Neural cell (in vitro differentiated cells): ENCODE measurements at regions not wholly inside any gene's neighbourhood (a gene's known extent, or its start where the extent isn't known, plus 50 kb on each side); places are given as distances from the start of the nearest gene placed in this dataset.

Source experiments
- H2AFZ ChIP-seq: fragments of 200-600, 300-800 bp; sonication (generic), shearing (Covaris generic); 2 replicates; pipeline ENCODE4 v1.6.0; 2014; ENCODE audit warnings: low read depth, mild to moderate bottlenecking, antibody characterized with exemption, low read length, moderate library complexity
- H3F3A ChIP-seq: fragments of 200-600 bp; shearing (Covaris generic); 2 replicates; pipeline ENCODE4 v1.6.1; 2016; ENCODE audit warnings: mild to moderate bottlenecking, moderate library complexity, mixed read lengths, antibody characterized with exemption, low read length; ENCODE audit not compliant: insufficient read depth, poor library complexity, severe bottlenecking
- H3K27ac ChIP-seq: fragments of 200-600, 300-800 bp; sonication (generic), shearing (Covaris generic); 2 replicates; pipeline ENCODE4 v1.5.1; 2014; ENCODE audit warnings: mild to moderate bottlenecking, low read length, moderate library complexity
- H3K27me3 ChIP-seq: fragments of 300-800, 200-600 bp; sonication (generic), shearing (Covaris generic); 2 replicates; pipeline ENCODE4 v1.6.0; 2014; ENCODE audit warnings: mild to moderate bottlenecking, low read depth, low read length, moderate library complexity; ENCODE audit not compliant: insufficient read depth
- H3K36me3 ChIP-seq: fragments of 300-800, 200-600 bp; sonication (generic), shearing (Covaris generic); 2 replicates; pipeline ENCODE4 v1.5.1; 2014; ENCODE audit warnings: mild to moderate bottlenecking, antibody characterized with exemption, low read length, moderate library complexity; ENCODE audit not compliant: insufficient read depth
- H3K4me2 ChIP-seq: fragments of 300-800, 200-600 bp; sonication (generic), shearing (Covaris generic); 2 replicates; pipeline ENCODE4 v1.6.0; 2014; ENCODE audit warnings: mild to moderate bottlenecking, low read length
- H3K4me3 ChIP-seq: fragments of 300-800, 200-600 bp; sonication (generic), shearing (Covaris generic); 2 replicates; pipeline ENCODE4 v1.5.1; 2014; ENCODE audit warnings: mild to moderate bottlenecking, low read length, moderate library complexity
- H3K79me2 ChIP-seq: fragments of 200-600 bp; shearing (Covaris generic); replicated peaks from 2 replicates; pipeline ENCODE4 v1.6.0; 2014; ENCODE audit warnings: mild to moderate bottlenecking, low read length, moderate library complexity; ENCODE audit not compliant: insufficient read depth
- H3K9ac ChIP-seq: fragments of 300-800, 200-600 bp; sonication (generic), shearing (Covaris generic); 2 replicates; pipeline ENCODE4 v1.6.1; 2016; ENCODE audit warnings: mild to moderate bottlenecking, low read length, mixed read lengths
- H3K9me2 ChIP-seq: fragments of 200-600 bp; shearing (Covaris generic); 2 replicates; pipeline ENCODE4 v1.6.1; 2016; ENCODE audit warnings: mild to moderate bottlenecking, low read length, mixed read lengths; ENCODE audit not compliant: insufficient read depth
- H3K9me3 ChIP-seq: fragments of 200-600, 300-800 bp; sonication (generic), shearing (Covaris generic); 2 replicates; pipeline ENCODE4 v1.6.1; 2016; ENCODE audit warnings: mild to moderate bottlenecking, mixed run types, low read length, moderate library complexity, mixed read lengths
- H4K20me1 ChIP-seq: fragments of 200-600 bp; shearing (Covaris generic); 2 replicates; pipeline ENCODE4 v1.6.1; 2016; ENCODE audit warnings: mild to moderate bottlenecking, mixed run types; ENCODE audit not compliant: insufficient read depth
- EP300 ChIP-seq: fragments of 450-650 bp; conservative IDR thresholded peaks from 2 replicates; pipeline ENCODE4 v1.6.1; 2014; ENCODE audit warnings: antibody characterized with exemption, mild to moderate bottlenecking, moderate library complexity; ENCODE audit not compliant: poor library complexity, severe bottlenecking
- EZH2 ChIP-seq: fragments of 200-600, 300-800 bp; shearing (Covaris generic), sonication (generic); IDR thresholded peaks from 2 replicates; pipeline ENCODE4 v1.6.1; 2014; ENCODE audit warnings: antibody characterized with exemption, low read length, borderline replicate concordance, mild to moderate bottlenecking; ENCODE audit not compliant: insufficient read depth, poor library complexity, severe bottlenecking
- MXI1 ChIP-seq: fragments of 450-650 bp; conservative IDR thresholded peaks from 2 replicates; pipeline ENCODE4 v1.6.1; 2014; ENCODE audit warnings: antibody characterized with exemption, mild to moderate bottlenecking; ENCODE audit not compliant: poor library complexity, severe bottlenecking
- POLR2AphosphoS5 ChIP-seq: IDR thresholded peaks from 2 replicates; pipeline ENCODE4 v1.6.1; 2012
- RAD21 ChIP-seq: fragments of 450-650 bp; conservative IDR thresholded peaks from 2 replicates; pipeline ENCODE4 v1.6.1; 2014; ENCODE audit warnings: antibody characterized with exemption, mild to moderate bottlenecking, moderate library complexity
- REST ChIP-seq: IDR thresholded peaks from 2 replicates; pipeline ENCODE4 v1.6.1; 2012; ENCODE audit warnings: borderline replicate concordance
- SMC3 ChIP-seq: fragments of 450-650 bp; conservative IDR thresholded peaks from 2 replicates; pipeline ENCODE4 v1.6.1; 2014; ENCODE audit warnings: antibody characterized with exemption, mild to moderate bottlenecking, moderate library complexity; ENCODE audit not compliant: poor library complexity
- TAF1 ChIP-seq: IDR thresholded peaks from 2 replicates; pipeline ENCODE4 v1.6.1; 2012; ENCODE audit warnings: low read depth
- TF ChIP-seq, protein P1 (sequence below): fragments of 450-650 bp; IDR thresholded peaks from 2 replicates; pipeline ENCODE4 v1.5.1; 2014; ENCODE audit warnings: antibody characterized with exemption, mild to moderate bottlenecking, moderate library complexity; ENCODE audit not compliant: poor library complexity, severe bottlenecking

DNA sequence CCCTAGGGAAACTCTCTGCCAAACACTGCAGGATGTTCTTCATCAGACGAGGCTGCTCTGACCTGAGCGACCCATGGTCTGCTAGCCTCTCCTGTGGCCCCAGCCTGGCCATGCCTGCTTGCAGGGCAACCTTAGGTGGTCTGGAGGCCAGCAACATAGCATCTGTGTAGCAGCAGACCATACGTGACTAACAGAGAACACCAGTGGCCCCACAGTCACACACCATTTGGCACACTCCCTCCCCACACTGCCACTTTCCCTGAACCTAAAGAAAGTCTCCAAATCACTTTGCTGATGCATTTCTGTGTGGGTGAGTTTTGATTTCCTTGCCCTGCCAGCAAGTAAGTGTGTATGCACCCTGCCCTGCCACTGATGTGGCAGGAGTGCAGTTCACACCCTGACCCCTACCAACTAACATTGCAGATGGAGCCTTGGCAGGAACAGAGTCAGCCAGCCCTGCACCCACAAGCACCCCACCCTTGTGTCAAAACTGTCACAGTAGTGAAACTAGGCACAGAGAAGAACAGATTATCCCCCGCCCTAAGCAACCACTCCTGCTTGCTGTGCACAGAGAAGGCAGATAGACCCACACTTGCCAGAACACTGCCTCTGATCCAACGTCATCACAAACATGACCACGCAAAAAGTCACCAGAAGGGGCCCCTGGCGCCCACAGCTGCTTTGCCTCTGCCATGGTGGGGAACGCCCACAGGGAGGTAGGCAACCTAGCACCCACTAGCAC is 249.1 kb downstream of the SPIN4 start:
- Histone ChIP-seq H3K4me2 (no peak overlapping the region), H3F3A (no peaks in the 10 kb centered on the region), H3K27me3 (no peaks in the 10 kb centered on the region), H3K4me3 (no peak overlapping the region), H3K36me3 (no peaks in the 10 kb centered on the region), H3K79me2 (no peaks in the 10 kb centered on the region), H3K9me2 (no peaks in the 10 kb centered on the region), H4K20me1 (no peaks in the 10 kb centered on the region), H2AFZ (no peak overlapping the region), H3K9ac (no peak overlapping the region), H3K27ac (no peak overlapping the region), H3K9me3 (no peaks in the 10 kb centered on the region)
- TF ChIP-seq SMC3 (no peak), TAF1 (no peak), EP300 (no peak)

DNA sequence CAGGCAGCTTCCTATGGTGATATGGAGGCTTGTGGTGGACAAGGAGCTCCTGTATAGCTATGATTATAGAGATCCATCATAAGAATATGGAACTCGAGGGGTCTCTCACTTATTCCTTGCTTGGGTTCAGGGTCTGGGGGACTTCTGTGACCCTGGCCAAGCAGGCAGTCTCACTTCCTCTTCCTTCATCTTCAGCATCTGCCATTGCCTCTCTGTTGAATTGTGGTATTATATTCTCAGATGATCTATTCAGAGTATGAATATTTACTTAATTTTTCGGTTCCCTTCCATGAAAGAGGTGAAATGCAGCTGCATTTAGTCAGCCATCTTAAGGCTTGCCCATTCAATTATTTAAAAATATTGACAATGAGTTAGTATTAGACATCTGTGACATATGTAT is 292.9 kb downstream of the SPIN4 start:
- Histone ChIP-seq H3K36me3 (no peaks in the 10 kb centered on the region), H3K79me2 (no peaks in the 10 kb centered on the region), H2AFZ (no peak overlapping the region), H3K9me3 (no peaks in the 10 kb centered on the region), H3K4me3 (no peak overlapping the region), H3K4me2 (no peak overlapping the region), H3F3A (no peaks in the 10 kb centered on the region), H3K27ac (no peak overlapping the region), H3K9me2 (no peaks in the 10 kb centered on the region), H4K20me1 (no peaks in the 10 kb centered on the region), H3K9ac (no peak overlapping the region), H3K27me3 (no peaks in the 10 kb centered on the region)
- TF ChIP-seq EZH2 (no peak), RAD21 (no peak), TAF1 (no peak), REST (no peak), SMC3 (no peak), POLR2AphosphoS5 (no peak), MXI1 (no peak), EP300 (no peak)
- TF ChIP-seq, protein P1, sequence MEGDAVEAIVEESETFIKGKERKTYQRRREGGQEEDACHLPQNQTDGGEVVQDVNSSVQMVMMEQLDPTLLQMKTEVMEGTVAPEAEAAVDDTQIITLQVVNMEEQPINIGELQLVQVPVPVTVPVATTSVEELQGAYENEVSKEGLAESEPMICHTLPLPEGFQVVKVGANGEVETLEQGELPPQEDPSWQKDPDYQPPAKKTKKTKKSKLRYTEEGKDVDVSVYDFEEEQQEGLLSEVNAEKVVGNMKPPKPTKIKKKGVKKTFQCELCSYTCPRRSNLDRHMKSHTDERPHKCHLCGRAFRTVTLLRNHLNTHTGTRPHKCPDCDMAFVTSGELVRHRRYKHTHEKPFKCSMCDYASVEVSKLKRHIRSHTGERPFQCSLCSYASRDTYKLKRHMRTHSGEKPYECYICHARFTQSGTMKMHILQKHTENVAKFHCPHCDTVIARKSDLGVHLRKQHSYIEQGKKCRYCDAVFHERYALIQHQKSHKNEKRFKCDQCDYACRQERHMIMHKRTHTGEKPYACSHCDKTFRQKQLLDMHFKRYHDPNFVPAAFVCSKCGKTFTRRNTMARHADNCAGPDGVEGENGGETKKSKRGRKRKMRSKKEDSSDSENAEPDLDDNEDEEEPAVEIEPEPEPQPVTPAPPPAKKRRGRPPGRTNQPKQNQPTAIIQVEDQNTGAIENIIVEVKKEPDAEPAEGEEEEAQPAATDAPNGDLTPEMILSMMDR: no peak

GRCh38 chrX:63050225-63050624 is 300.9 kb downstream of the SPIN4 start:
- no peaks in the 10 kb centered on the region for H3K9me3 ChIP-seq
- no peaks in the 10 kb centered on the region for H3K36me3 ChIP-seq
- H2AFZ ChIP-seq: no peak overlapping the region
- H4K20me1 ChIP-seq: no peaks in the 10 kb centered on the region
- H3K27ac ChIP-seq: no peak overlapping the region
- H3K9ac ChIP-seq: no peak overlapping the region
- TF ChIP-seq, protein P1: no peak
- TF ChIP-seq EZH2 (no peak), SMC3 (no peak), REST (no peak), EP300 (no peak), POLR2AphosphoS5 (no peak), RAD21 (no peak), MXI1 (no peak), TAF1 (no peak)
- H3F3A ChIP-seq: no peaks in the 10 kb centered on the region
- H3K79me2 ChIP-seq: no peaks in the 10 kb centered on the region
- H3K4me3 ChIP-seq: no peak overlapping the region
- no peaks in the 10 kb centered on the region for H3K9me2 ChIP-seq
- H3K27me3 ChIP-seq: no peaks in the 10 kb centered on the region
- no peak overlapping the region for H3K4me2 ChIP-seq
